ENCODE measurements at regions not wholly inside any gene's neighbourhood (a gene's known extent, or its start where the extent isn't known, plus 50 kb on each side); places are given as distances from the start of the nearest gene placed in this dataset.
A peak's percentile ranks its signal among the peaks of the same experiment; 100 is the strongest.

DNA sequence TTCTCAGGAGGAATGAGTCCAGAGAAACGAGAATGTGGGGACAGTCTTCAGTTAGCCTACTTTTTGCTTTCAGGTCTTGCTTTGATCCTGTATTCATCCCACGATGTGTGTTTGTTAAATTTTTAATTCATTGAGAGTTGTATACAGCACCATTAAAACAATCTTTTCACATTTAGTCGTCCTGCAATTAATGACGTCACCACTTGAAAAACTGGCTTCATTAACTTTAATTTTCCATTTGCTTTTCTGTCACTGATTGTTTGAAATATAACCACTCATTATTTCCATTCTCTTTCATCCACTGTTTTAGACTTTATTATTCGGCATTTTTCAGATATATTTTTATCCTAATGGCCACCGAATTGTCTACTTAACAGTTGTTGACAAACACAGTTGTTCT, 146.9 kb downstream of the TFEC start:
- no peak for DNase-seq (ENCODE audit: low read depth)
- in situ Hi-C loops (cut with HindIII; ENCODE audit: low pct_unique_long_range_greater_than_20kb, low sequenced_read_pairs) = no loop called here

- in situ Hi-C loops (cut with HindIII; ENCODE audit: low pct_unique_long_range_greater_than_20kb, low sequenced_read_pairs) = no loop called here
- no peak for DNase-seq (ENCODE audit: low read depth)
These were observed 149.1 kb downstream of the TFEC start for GRCh38 chr7:115881476-115881875.

DNA sequence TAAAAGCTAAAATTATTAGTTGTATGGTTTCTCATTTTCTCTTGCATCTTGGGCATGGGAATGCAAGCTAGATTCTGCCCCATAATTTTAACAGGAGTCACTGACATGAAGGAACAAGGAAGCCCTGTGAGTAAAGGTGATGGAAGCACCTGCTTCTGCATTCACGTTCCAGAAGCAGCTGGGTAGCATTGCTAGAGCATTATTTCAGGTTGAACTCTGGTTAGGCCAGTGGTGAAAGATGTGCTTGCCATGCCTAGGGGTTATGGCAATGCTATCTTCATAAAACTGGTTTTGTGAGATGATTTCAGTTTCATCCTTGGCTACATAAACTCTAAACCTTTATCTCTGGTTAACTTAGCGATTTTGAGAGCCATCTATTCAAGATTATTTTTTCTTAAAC, 151.4 kb downstream of the TFEC start:
- no peak for DNase-seq (ENCODE audit: low read depth)
- in situ Hi-C loops (cut with HindIII; ENCODE audit: low pct_unique_long_range_greater_than_20kb, low sequenced_read_pairs) = no loop called here

DNA sequence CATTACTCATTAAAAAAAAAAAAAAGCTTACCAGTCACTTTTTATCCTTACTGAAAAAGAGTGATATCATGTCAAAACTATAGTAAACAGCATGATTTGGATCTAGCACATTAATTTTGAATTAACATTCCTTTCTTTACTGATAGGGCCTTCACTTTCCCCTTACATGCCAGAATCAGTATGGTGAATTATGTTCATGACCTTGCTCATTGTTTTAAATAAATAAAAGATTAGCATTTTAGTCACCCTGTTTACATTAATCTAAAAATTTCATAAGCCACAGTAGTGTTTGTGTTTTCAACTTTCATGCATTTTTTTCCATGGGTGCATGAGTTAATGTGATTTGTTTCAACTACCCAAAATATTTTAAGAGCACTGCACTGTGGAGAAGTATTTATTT, 160.8 kb downstream of the TFEC start:
- in situ Hi-C loops (cut with HindIII; ENCODE audit: low pct_unique_long_range_greater_than_20kb, low sequenced_read_pairs) = no loop called here
- DNase-seq (ENCODE audit: low read depth) = no peak

GRCh38 chr7:115869190-115869589, 161.4 kb downstream of the TFEC start:
- in situ Hi-C loops (cut with HindIII; ENCODE audit: low pct_unique_long_range_greater_than_20kb, low sequenced_read_pairs) = no loop called here
- no peak for DNase-seq (ENCODE audit: low read depth)

- in situ Hi-C loops (cut with HindIII; ENCODE audit: low pct_unique_long_range_greater_than_20kb, low sequenced_read_pairs) = no loop called here
- no peak for DNase-seq (ENCODE audit: low read depth)
These were observed 162.2 kb downstream of the TFEC start for GRCh38 chr7:115868369-115868768.

DNA sequence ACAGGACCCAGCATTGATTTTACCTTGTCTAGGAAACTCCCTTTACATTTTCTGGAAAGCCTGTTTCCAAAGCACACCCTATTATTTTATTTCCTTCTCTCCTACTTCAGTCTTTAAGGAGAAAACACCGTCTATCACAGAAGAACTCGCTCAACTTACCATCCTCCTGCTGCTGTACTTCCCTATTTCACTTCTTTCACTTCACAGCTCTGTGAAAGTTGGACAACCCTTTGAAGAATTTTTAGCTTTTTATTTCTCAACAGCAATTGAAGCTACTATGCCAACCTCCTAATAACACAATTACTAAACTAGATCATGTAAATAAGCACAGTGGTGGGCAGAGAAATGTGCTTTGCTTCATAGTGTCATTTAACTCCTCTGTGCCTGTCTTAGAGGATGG, 166.5 kb downstream of the TFEC start:
- DNase-seq (ENCODE audit: low read depth) = no peak
- in situ Hi-C loops (cut with HindIII; ENCODE audit: low pct_unique_long_range_greater_than_20kb, low sequenced_read_pairs) = no loop called here

DNA sequence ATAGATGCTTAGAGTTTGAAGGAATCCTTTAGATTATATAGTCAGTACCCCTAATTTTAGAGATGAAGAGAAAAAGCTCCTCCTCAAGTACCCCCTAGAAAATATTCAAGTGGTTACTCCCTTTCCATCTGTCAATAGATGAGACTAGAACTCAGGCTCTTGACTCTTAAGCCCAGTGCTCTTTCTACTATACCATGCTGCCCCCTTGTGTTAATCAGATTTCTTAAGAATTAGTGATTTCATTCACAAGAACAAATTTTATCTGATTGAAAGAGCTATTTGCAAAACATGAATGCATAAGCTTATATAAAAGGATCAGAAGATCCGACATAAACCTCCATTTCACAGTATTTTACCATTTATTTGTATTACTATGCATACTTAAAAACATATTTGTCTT, 179.3 kb downstream of the TFEC start:
- in situ Hi-C loops (cut with HindIII; ENCODE audit: low pct_unique_long_range_greater_than_20kb, low sequenced_read_pairs) = no loop called here
- peak; percentile 19 for DNase-seq (ENCODE audit: low read depth)

DNA sequence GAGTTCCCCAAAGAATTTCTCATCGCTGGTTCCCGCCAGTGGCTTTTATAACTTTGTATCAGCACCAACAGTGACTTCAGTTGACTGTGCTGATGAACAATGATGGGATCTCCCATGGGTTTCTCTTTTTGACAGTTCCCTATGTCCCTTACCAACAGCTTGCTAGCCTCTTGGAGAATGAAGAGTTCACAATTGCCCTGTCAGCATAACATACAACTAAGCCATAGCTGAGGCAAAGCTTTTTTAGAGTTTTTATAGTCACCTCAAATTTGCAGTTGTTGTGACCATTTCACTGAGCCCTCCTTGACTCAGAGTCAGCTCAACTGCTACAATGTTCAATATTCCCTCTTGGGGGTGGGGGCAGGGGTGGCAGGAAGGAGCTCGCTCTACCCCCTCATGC, 179.8 kb downstream of the TFEC start:
- in situ Hi-C loops (cut with HindIII; ENCODE audit: low pct_unique_long_range_greater_than_20kb, low sequenced_read_pairs) = no loop called here
- no peak for DNase-seq (ENCODE audit: low read depth)

DNA sequence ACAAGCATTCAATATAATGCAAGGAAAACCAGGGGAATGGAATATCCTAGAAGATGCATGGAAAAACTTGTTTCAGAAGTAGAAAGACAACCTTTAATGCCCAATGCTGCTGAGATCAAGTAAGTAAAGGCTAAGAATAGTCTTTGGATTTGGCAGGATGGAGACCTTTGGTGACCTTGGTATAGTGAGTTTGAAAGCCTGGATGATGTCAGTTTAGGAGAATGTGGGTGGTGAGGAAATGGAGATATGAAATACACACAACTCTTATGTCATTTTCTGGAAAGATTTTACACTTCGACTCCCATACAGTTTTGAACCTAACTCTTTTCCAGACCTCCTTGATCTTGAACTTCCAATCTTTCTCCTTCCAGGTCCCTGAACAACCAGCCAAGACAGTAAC, 185.7 kb downstream of the TFEC start:
- no peak for DNase-seq (ENCODE audit: low read depth)
- in situ Hi-C loops (cut with HindIII; ENCODE audit: low pct_unique_long_range_greater_than_20kb, low sequenced_read_pairs) = no loop called here

- DNase-seq (ENCODE audit: low read depth) = no peak
- in situ Hi-C loops (cut with HindIII; ENCODE audit: low pct_unique_long_range_greater_than_20kb, low sequenced_read_pairs) = no loop called here
These were observed 189.9 kb downstream of the TFEC start for GRCh38 chr7:115840702-115841101.

DNA sequence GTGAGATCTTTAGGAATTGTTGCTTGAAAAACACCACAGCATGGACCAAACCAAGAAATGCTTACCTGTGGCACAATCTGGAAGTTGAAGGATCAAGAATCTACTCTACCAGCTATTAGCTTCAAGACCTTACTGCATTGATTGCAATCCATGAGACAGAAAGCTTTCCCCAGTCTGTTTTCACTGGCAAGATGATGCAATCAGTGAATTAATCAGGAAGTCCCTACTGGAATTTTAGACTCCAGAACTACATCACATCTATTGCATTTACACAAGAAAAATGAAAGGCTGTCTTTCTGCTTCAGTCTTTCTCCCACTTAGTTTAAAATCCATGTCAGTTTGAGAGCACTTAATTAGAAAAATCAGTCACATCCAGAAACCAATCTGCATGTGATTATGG, 191.7 kb downstream of the TFEC start:
- no peak for DNase-seq (ENCODE audit: low read depth)

GRCh38 chr7:115831371-115831770, 199.2 kb downstream of the TFEC start:
- in situ Hi-C loops (cut with HindIII; ENCODE audit: low pct_unique_long_range_greater_than_20kb, low sequenced_read_pairs) = no loop called here
- DNase-seq (ENCODE audit: low read depth) = no peak

More for the DNA sequence above, 191.7 kb downstream of the TFEC start:
- in situ Hi-C loops (cut with HindIII; ENCODE audit: low pct_unique_long_range_greater_than_20kb, low sequenced_read_pairs) = no loop called here

- DNase-seq (ENCODE audit: low read depth) = no peak
- in situ Hi-C loops (cut with HindIII; ENCODE audit: low pct_unique_long_range_greater_than_20kb, low sequenced_read_pairs) = no loop called here
These were observed 203.1 kb downstream of the TFEC start for GRCh38 chr7:115827305-115828045.

GRCh38 chr7:115825456-115826115, 205.0 kb downstream of the TFEC start:
- DNase-seq (ENCODE audit: low read depth) = no peak
- in situ Hi-C loops (cut with HindIII; ENCODE audit: low pct_unique_long_range_greater_than_20kb, low sequenced_read_pairs) = no loop called here

DNA sequence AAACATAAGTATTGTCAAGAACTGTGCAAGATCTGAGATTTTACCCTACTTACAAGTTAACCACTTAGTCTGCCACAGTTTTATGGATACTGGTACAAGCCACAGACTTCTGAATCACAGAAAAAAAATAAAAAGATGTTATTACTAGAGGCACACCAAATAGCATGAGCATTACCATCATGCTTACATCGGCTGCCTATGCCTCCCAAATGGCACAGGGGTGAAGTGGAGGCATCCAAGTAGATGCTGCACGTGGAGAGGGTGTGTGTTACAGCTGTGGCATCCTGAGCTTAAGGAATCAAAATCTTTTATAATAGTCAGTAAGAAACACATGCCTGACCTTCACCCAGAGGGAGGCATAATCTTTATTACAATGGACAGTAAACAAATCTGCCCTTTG, 207.8 kb downstream of the TFEC start:
- in situ Hi-C loops (cut with HindIII; ENCODE audit: low pct_unique_long_range_greater_than_20kb, low sequenced_read_pairs) = no loop called here
- DNase-seq (ENCODE audit: low read depth) = no peak

DNA sequence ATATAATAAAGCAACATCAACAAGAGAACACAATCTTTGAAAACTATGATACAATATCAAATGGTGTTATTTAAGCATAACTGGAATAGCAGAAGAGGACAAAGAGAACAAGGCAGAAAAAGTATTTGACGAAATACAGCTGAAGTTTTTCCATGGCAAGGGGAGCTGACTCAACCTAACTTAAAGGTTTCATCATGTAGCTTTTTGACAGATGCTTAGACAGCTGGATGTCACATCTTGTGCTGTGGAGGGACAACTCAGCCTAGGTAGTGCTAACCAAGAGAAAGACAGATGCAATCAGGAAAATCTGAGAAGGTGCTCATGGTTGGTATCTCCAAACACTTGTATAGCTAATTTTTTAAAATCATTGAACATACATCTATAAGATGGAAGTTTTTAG, 208.2 kb downstream of the TFEC start:
- DNase-seq (ENCODE audit: low read depth) = no peak
- in situ Hi-C loops (cut with HindIII; ENCODE audit: low pct_unique_long_range_greater_than_20kb, low sequenced_read_pairs) = no loop called here

DNA sequence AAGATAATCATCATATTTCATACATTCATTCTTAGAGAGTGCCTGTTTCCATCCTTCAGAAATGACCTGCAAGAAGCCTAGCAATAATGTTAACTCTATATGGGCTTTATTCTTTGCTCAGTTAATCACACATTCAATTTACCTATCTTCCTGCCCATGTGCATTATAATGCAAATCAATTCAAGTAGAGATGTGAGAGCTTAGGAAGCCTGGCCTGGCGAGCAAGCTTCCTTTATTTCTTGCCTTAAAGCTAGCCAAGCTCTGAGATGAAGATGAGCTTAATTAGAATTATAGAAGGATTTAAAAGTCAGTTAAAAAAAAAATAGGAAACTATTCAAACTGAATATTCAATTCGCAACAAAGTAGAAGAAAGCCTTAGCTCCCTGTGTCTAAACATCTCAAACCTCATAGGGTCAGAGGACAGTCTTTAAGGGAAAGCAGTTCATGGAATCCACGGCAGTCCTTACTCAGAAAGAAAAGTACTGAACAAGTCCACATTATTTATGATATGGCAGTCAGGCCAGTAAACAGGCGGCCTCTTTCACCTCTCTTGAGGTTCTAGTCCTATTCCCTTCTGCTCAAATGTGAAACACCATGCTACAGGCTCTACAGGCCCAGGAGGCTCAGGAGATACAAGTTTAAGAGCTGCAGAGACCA, 214.1 kb downstream of the TFEC start:
- in situ Hi-C loops (cut with HindIII; ENCODE audit: low pct_unique_long_range_greater_than_20kb, low sequenced_read_pairs) = no loop called here
- no peak for DNase-seq (ENCODE audit: low read depth)

- in situ Hi-C loops (cut with HindIII; ENCODE audit: low pct_unique_long_range_greater_than_20kb, low sequenced_read_pairs) = no loop called here
- DNase-seq (ENCODE audit: low read depth) = no peak
These were observed 217.8 kb downstream of the TFEC start for GRCh38 chr7:115812794-115813193.

GRCh38 chr7:115805458-115805857, 225.1 kb downstream of the TFEC start:
- in situ Hi-C loops (cut with HindIII; ENCODE audit: low pct_unique_long_range_greater_than_20kb, low sequenced_read_pairs) = no loop called here
- no peak for DNase-seq (ENCODE audit: low read depth)
